Type B pancreatic cell (in vitro differentiated cells): ENCODE measurements at regions not wholly inside any gene's neighbourhood (a gene's known extent, or its start where the extent isn't known, plus 50 kb on each side); places are given as distances from the start of the nearest gene placed in this dataset.

Experiments
- DNase-seq: peaks from one replicate; pipeline ENCODE4 v3.0.0; 2021; ENCODE audit warnings: mixed read lengths; ENCODE audit not compliant: unreplicated experiment; ENCODE audit errors: extremely low spot score
- H3K27ac Mint-ChIP-seq: 2 replicates; pipeline ENCODE4 v1.8.0; 2021; ENCODE audit warnings: mild to moderate bottlenecking, mixed read lengths
- H3K27me3 Mint-ChIP-seq: 2 replicates; pipeline ENCODE4 v1.8.0; 2021; ENCODE audit warnings: mixed read lengths
- H3K36me3 Mint-ChIP-seq: 2 replicates; pipeline ENCODE4 v1.8.0; 2021; ENCODE audit warnings: mixed read lengths
- H3K4me1 Mint-ChIP-seq: one replicate; pipeline ENCODE4 v1.8.0; 2021; ENCODE audit warnings: mixed read lengths; ENCODE audit not compliant: unreplicated experiment
- H3K4me3 Mint-ChIP-seq: 2 replicates; pipeline ENCODE4 v1.8.0; 2021; ENCODE audit warnings: mild to moderate bottlenecking, mixed read lengths
- H3K9me3 Mint-ChIP-seq: 2 replicates; pipeline ENCODE4 v1.8.0; 2021; ENCODE audit warnings: mixed read lengths
- CTCF ChIP-seq: fragments of 200-600 bp; sonication (generic); conservative IDR thresholded peaks from 2 replicates; pipeline ENCODE4 v1.5.0; 2021; ENCODE audit warnings: antibody characterized with exemption, mild to moderate bottlenecking

- Mint-ChIP-seq H3K36me3 (no peaks in the 10 kb centered on the region), H3K4me3 (no peak overlapping the region), H3K4me1 (peaks cover 8% of the 10 kb centered on the region), H3K9me3 (no peaks in the 10 kb centered on the region), H3K27me3 (no peaks in the 10 kb centered on the region), H3K27ac (no peak overlapping the region)
- TF ChIP-seq CTCF, result no peak
- no peak for DNase-seq
Measured at GRCh38 chr2:3954261-3954660, 250.9 kb downstream of the DCDC2C start.

GRCh38 chr2:3956406-3956805 is 253.0 kb downstream of the DCDC2C start:
- H3K4me3 Mint-ChIP-seq, result no peak overlapping the region
- H3K9me3 Mint-ChIP-seq, result no peaks in the 10 kb centered on the region
- no peak for TF ChIP-seq CTCF
- no peak for DNase-seq
- H3K4me1 Mint-ChIP-seq, result peaks cover 24% of the 10 kb centered on the region
- H3K27me3 Mint-ChIP-seq, result no peaks in the 10 kb centered on the region
- H3K27ac Mint-ChIP-seq, result no peak overlapping the region
- H3K36me3 Mint-ChIP-seq, result no peaks in the 10 kb centered on the region

GRCh38 chr2:3956892-3957291 is 253.5 kb downstream of the DCDC2C start:
- H3K27ac Mint-ChIP-seq, result no peak overlapping the region
- no peaks in the 10 kb centered on the region for H3K36me3 Mint-ChIP-seq
- no peaks in the 10 kb centered on the region for H3K27me3 Mint-ChIP-seq

GRCh38 chr2:3958465-3958864 is 255.1 kb downstream of the DCDC2C start:
- Mint-ChIP-seq H3K27ac (no peak overlapping the region), H3K9me3 (no peaks in the 10 kb centered on the region)

More at GRCh38 chr2:3956892-3957291, 253.5 kb downstream of the DCDC2C start:
- DNase-seq, result no peak
- Mint-ChIP-seq H3K9me3 (no peaks in the 10 kb centered on the region), H3K4me3 (no peak overlapping the region), H3K4me1 (peaks cover 26% of the 10 kb centered on the region)
- TF ChIP-seq CTCF, result no peak

GRCh38 chr2:3958969-3959368 is 255.6 kb downstream of the DCDC2C start:
- no peak for DNase-seq
- no peak overlapping the region for H3K27ac Mint-ChIP-seq
- no peaks in the 10 kb centered on the region for H3K36me3 Mint-ChIP-seq
- peaks cover 25% of the 10 kb centered on the region for H3K4me1 Mint-ChIP-seq
- no peaks in the 10 kb centered on the region for H3K9me3 Mint-ChIP-seq
- TF ChIP-seq CTCF, result no peak
- H3K27me3 Mint-ChIP-seq, result no peaks in the 10 kb centered on the region
- H3K4me3 Mint-ChIP-seq, result no peak overlapping the region

More at GRCh38 chr2:3958465-3958864, 255.1 kb downstream of the DCDC2C start:
- H3K4me1 Mint-ChIP-seq, result peaks cover 26% of the 10 kb centered on the region
- H3K36me3 Mint-ChIP-seq, result no peaks in the 10 kb centered on the region
- H3K27me3 Mint-ChIP-seq, result no peaks in the 10 kb centered on the region
- TF ChIP-seq CTCF, result no peak
- no peak for DNase-seq
- H3K4me3 Mint-ChIP-seq, result no peak overlapping the region

GRCh38 chr2:3959372-3959771 is 256.0 kb downstream of the DCDC2C start:
- DNase-seq, result no peak
- TF ChIP-seq CTCF, result peak; percentile 92
- no peak overlapping the region for H3K4me3 Mint-ChIP-seq
- no peaks in the 10 kb centered on the region for H3K27me3 Mint-ChIP-seq
- H3K4me1 Mint-ChIP-seq, result peaks cover 21% of the 10 kb centered on the region
- no peaks in the 10 kb centered on the region for H3K9me3 Mint-ChIP-seq
- no peaks in the 10 kb centered on the region for H3K36me3 Mint-ChIP-seq
- H3K27ac Mint-ChIP-seq, result no peak overlapping the region
